ENCODE measurements at regions not wholly inside any gene's neighbourhood (a gene's known extent, or its start where the extent isn't known, plus 50 kb on each side); places are given as distances from the start of the nearest gene placed in this dataset.

GRCh38 chr7:119452401-119452800, 820.6 kb upstream of the KCND2 start:
- TF ChIP-seq CTCF (IDR thresholded peaks at IDR 0.05) (no peak), POLR2AphosphoS5 (IDR thresholded peaks at IDR 0.05; ENCODE audit: insufficient read depth in 1 of 2, low read depth in 1 of 2) (no peak), POLR2A (IDR thresholded peaks at IDR 0.05) (no peak)
- DNase-seq (ENCODE audit: extremely low spot score in 2 of 2), result no peak
- Histone ChIP-seq H3K27me3 (no peaks in the 10 kb centered on the region), H3K9me3 (no peaks in the 10 kb centered on the region), H3K4me3 (no peak overlapping the region), H3K36me3 (no peaks in the 10 kb centered on the region), H3K4me1 (no peaks in the 10 kb centered on the region), H3K27ac (no peak overlapping the region)
- intact Hi-C loops (cut with DNase I), result no loop called here

GRCh38 chr7:119465798-119466305, 807.1 kb upstream of the KCND2 start:
- TF ChIP-seq POLR2A (IDR thresholded peaks at IDR 0.05) (no peak), POLR2AphosphoS5 (IDR thresholded peaks at IDR 0.05; ENCODE audit: insufficient read depth in 1 of 2, low read depth in 1 of 2) (no peak), CTCF (IDR thresholded peaks at IDR 0.05) (no peak)
- Histone ChIP-seq H3K27ac (no peak overlapping the region), H3K4me1 (no peaks in the 10 kb centered on the region), H3K9me3 (no peaks in the 10 kb centered on the region), H3K36me3 (no peaks in the 10 kb centered on the region), H3K4me3 (no peak overlapping the region), H3K27me3 (no peaks in the 10 kb centered on the region)
- intact Hi-C loops (cut with DNase I), result no loop called here
- DNase-seq (ENCODE audit: extremely low spot score in 2 of 2), result no peak

GRCh38 chr7:119472408-119473038, 800.5 kb upstream of the KCND2 start:
- intact Hi-C loops (cut with DNase I), result no loop called here
- Histone ChIP-seq H3K4me1 (no peaks in the 10 kb centered on the region), H3K27ac (no peak overlapping the region), H3K9me3 (no peaks in the 10 kb centered on the region), H3K36me3 (no peaks in the 10 kb centered on the region), H3K27me3 (no peaks in the 10 kb centered on the region), H3K4me3 (no peak overlapping the region)
- no peak for DNase-seq (ENCODE audit: extremely low spot score in 2 of 2)
- TF ChIP-seq CTCF (IDR thresholded peaks at IDR 0.05), result no peak
- TF ChIP-seq POLR2AphosphoS5 (IDR thresholded peaks at IDR 0.05; ENCODE audit: insufficient read depth in 1 of 2, low read depth in 1 of 2), result no peak
- TF ChIP-seq POLR2A (IDR thresholded peaks at IDR 0.05), result no peak

GRCh38 chr7:119482209-119482608, 790.8 kb upstream of the KCND2 start:
- no peak for DNase-seq (ENCODE audit: extremely low spot score in 2 of 2)
- Histone ChIP-seq H3K27ac (no peak overlapping the region), H3K36me3 (no peaks in the 10 kb centered on the region), H3K27me3 (no peaks in the 10 kb centered on the region), H3K4me3 (no peak overlapping the region), H3K9me3 (no peaks in the 10 kb centered on the region), H3K4me1 (no peaks in the 10 kb centered on the region)
- intact Hi-C loops (cut with DNase I), result no loop called here
- TF ChIP-seq POLR2AphosphoS5 (IDR thresholded peaks at IDR 0.05; ENCODE audit: insufficient read depth in 1 of 2, low read depth in 1 of 2) (no peak), CTCF (IDR thresholded peaks at IDR 0.05) (no peak), POLR2A (IDR thresholded peaks at IDR 0.05) (no peak)

- no peak overlapping the region for H3K4me3 ChIP-seq
- H3K9me3 ChIP-seq, result no peaks in the 10 kb centered on the region
- no peak for DNase-seq (ENCODE audit: extremely low spot score in 2 of 2)
- intact Hi-C loops (cut with DNase I), result no loop called here
- no peaks in the 10 kb centered on the region for H3K4me1 ChIP-seq
- H3K27ac ChIP-seq, result no peak overlapping the region
- no peaks in the 10 kb centered on the region for H3K36me3 ChIP-seq
- no peak for TF ChIP-seq POLR2A (IDR thresholded peaks at IDR 0.05)
- TF ChIP-seq POLR2AphosphoS5 (IDR thresholded peaks at IDR 0.05; ENCODE audit: insufficient read depth in 1 of 2, low read depth in 1 of 2), result no peak
- TF ChIP-seq CTCF (IDR thresholded peaks at IDR 0.05), result no peak
- no peaks in the 10 kb centered on the region for H3K27me3 ChIP-seq
These were observed 790.3 kb upstream of the KCND2 start for GRCh38 chr7:119482671-119483070.

Measured in vagina (tissue), 2 donors.